Spinal cord (tissue), 9 donors: ENCODE measurements at regions not wholly inside any gene's neighbourhood (a gene's known extent, or its start where the extent isn't known, plus 50 kb on each side); places are given as distances from the start of the nearest gene placed in this dataset.

Experiments
- DNase-seq, 6 donors: peaks; one replicate each; pipeline versions ENCODE4 v3.0.0 to v3.0.0-alpha.2; 2013 to 2015; ENCODE audit warnings: low spot score in 6 of 6, low read depth in 4 of 6
- H3K27ac ChIP-seq: one replicate; pipeline ENCODE4 v1.5.1; 2013; ENCODE audit warnings: low read depth, low read length, control low read depth
- H3K27me3 ChIP-seq: one replicate; pipeline ENCODE4 v1.6.1; 2013; ENCODE audit warnings: low read length; ENCODE audit not compliant: control insufficient read depth, insufficient read depth
- H3K36me3 ChIP-seq: one replicate; pipeline ENCODE4 v1.6.1; 2013; ENCODE audit warnings: low read length; ENCODE audit not compliant: control insufficient read depth, insufficient read depth
- H3K4me1 ChIP-seq: one replicate; pipeline ENCODE4 v1.6.1; 2013; ENCODE audit warnings: low read length; ENCODE audit not compliant: control insufficient read depth, insufficient read depth
- H3K4me3 ChIP-seq: one replicate; pipeline ENCODE4 v1.5.1; 2013; ENCODE audit warnings: low read depth, low read length, control low read depth
- H3K9me3 ChIP-seq: one replicate; pipeline ENCODE4 v1.6.1; 2013; ENCODE audit warnings: low read length; ENCODE audit not compliant: control insufficient read depth, insufficient read depth
- WGBS: methylation state at CpG from one replicate; pipeline ENCODE4 v1.1.5; 2013; ENCODE audit warnings: missing lambda C conversion rate; ENCODE audit not compliant: insufficient coverage; 5-methylcytosine and 5-hydroxymethylcytosine counted together
- donor health status: healthy.

GRCh38 chr19:29271911-29272310, 59.0 kb upstream of the UQCRFS1 start:
- Histone ChIP-seq H3K36me3 (no peaks in the 10 kb centered on the region), H3K9me3 (no peaks in the 10 kb centered on the region), H3K4me1 (peaks cover 13% of the 10 kb centered on the region), H3K27me3 (no peaks in the 10 kb centered on the region), H3K27ac (no peak overlapping the region), H3K4me3 (no peak overlapping the region)
- no peak for DNase-seq
- 100% methylated on average over 4 of the region's 4 CpGs for WGBS

- Histone ChIP-seq H3K4me3 (no peak overlapping the region), H3K27ac (no peak overlapping the region), H3K36me3 (no peaks in the 10 kb centered on the region), H3K4me1 (peaks cover 13% of the 10 kb centered on the region), H3K9me3 (no peaks in the 10 kb centered on the region), H3K27me3 (no peaks in the 10 kb centered on the region)
- WGBS = 74% methylated on average over 8 of the region's 8 CpGs
- DNase-seq = peak in 1 of 6 donors; percentile 58
Measured at GRCh38 chr19:29273000-29273640, 60.2 kb upstream of the UQCRFS1 start.

- H3K4me3 ChIP-seq = no peak overlapping the region
- WGBS = 92% methylated on average over 1 of the region's 4 CpGs
- H3K27me3 ChIP-seq = no peaks in the 10 kb centered on the region
Measured at GRCh38 chr19:29275266-29275665, 62.3 kb upstream of the UQCRFS1 start.

GRCh38 chr19:29277102-29277501, 64.2 kb upstream of the UQCRFS1 start:
- Histone ChIP-seq H3K4me3 (no peak overlapping the region), H3K27ac (no peak overlapping the region), H3K36me3 (no peaks in the 10 kb centered on the region), H3K9me3 (no peaks in the 10 kb centered on the region), H3K27me3 (no peaks in the 10 kb centered on the region), H3K4me1 (no peaks in the 10 kb centered on the region)
- no peak for DNase-seq
- WGBS = 43% methylated on average over 6 of the region's 7 CpGs

More at GRCh38 chr19:29275266-29275665, 62.3 kb upstream of the UQCRFS1 start:
- no peaks in the 10 kb centered on the region for H3K36me3 ChIP-seq
- H3K4me1 ChIP-seq = no peaks in the 10 kb centered on the region
- H3K27ac ChIP-seq = no peak overlapping the region
- no peak for DNase-seq
- H3K9me3 ChIP-seq = no peaks in the 10 kb centered on the region

- Histone ChIP-seq H3K27me3 (no peaks in the 10 kb centered on the region), H3K4me1 (no peaks in the 10 kb centered on the region), H3K27ac (no peak overlapping the region), H3K36me3 (no peaks in the 10 kb centered on the region), H3K9me3 (no peaks in the 10 kb centered on the region), H3K4me3 (no peak overlapping the region)
- DNase-seq = no peak
- WGBS = 33% methylated on average over 3 of the region's 3 CpGs
Measured at GRCh38 chr19:29278716-29279115, 65.8 kb upstream of the UQCRFS1 start.

- no peak for DNase-seq
- H3K36me3 ChIP-seq = no peaks in the 10 kb centered on the region
- no peak overlapping the region for H3K4me3 ChIP-seq
- no peak overlapping the region for H3K27ac ChIP-seq
- 100% methylated on average over 1 of the region's 3 CpGs for WGBS
- no peaks in the 10 kb centered on the region for H3K4me1 ChIP-seq
- H3K9me3 ChIP-seq = no peaks in the 10 kb centered on the region
- H3K27me3 ChIP-seq = no peaks in the 10 kb centered on the region
Measured at GRCh38 chr19:29283366-29283765, 70.4 kb upstream of the UQCRFS1 start.

GRCh38 chr19:29285187-29285687, 72.3 kb upstream of the UQCRFS1 start:
- Histone ChIP-seq H3K27ac (no peak overlapping the region), H3K4me1 (no peaks in the 10 kb centered on the region), H3K9me3 (no peaks in the 10 kb centered on the region), H3K4me3 (no peak overlapping the region), H3K36me3 (no peaks in the 10 kb centered on the region), H3K27me3 (no peaks in the 10 kb centered on the region)
- 92% methylated on average over 2 of the region's 6 CpGs for WGBS
- DNase-seq = no peak

- DNase-seq = peak in 2 of 6 donors; percentile 65 to 75
- H3K9me3 ChIP-seq = no peaks in the 10 kb centered on the region
- H3K27me3 ChIP-seq = no peaks in the 10 kb centered on the region
- H3K27ac ChIP-seq = no peak overlapping the region
- H3K4me3 ChIP-seq = no peak overlapping the region
- WGBS = 13% methylated on average over 5 of the region's 6 CpGs
- H3K36me3 ChIP-seq = no peaks in the 10 kb centered on the region
- peaks cover 3% of the 10 kb centered on the region for H3K4me1 ChIP-seq
Measured at GRCh38 chr19:29285878-29286277, 72.9 kb upstream of the UQCRFS1 start.

- no peaks in the 10 kb centered on the region for H3K36me3 ChIP-seq
- WGBS = 33% methylated on average over 1 of the region's 4 CpGs
- peaks cover 7% of the 10 kb centered on the region for H3K4me1 ChIP-seq
- H3K27me3 ChIP-seq = no peaks in the 10 kb centered on the region
- no peaks in the 10 kb centered on the region for H3K9me3 ChIP-seq
- no peak overlapping the region for H3K27ac ChIP-seq
- DNase-seq = peak in 3 of 6 donors; percentile 37 to 88 (median 67)
- H3K4me3 ChIP-seq = no peak overlapping the region
Measured at GRCh38 chr19:29287061-29287460, 74.1 kb upstream of the UQCRFS1 start.

GRCh38 chr19:29288256-29288655, 75.3 kb upstream of the UQCRFS1 start:
- Histone ChIP-seq H3K27me3 (no peaks in the 10 kb centered on the region), H3K4me3 (no peak overlapping the region), H3K36me3 (no peaks in the 10 kb centered on the region), H3K27ac (no peak overlapping the region), H3K9me3 (no peaks in the 10 kb centered on the region), H3K4me1 (peaks cover 7% of the 10 kb centered on the region)
- WGBS = 92% methylated on average over 3 of the region's 4 CpGs
- no peak for DNase-seq
